C4-2B (cell line): ENCODE measurements at regions not wholly inside any gene's neighbourhood (a gene's known extent, or its start where the extent isn't known, plus 50 kb on each side); places are given as distances from the start of the nearest gene placed in this dataset.

ENCODE experiments used
- H3K27ac ChIP-seq: fragments of 450-650 bp; 2 replicates; pipeline ENCODE4 v1.5.1; 2017
- CTCF ChIP-seq: fragments of 450-650 bp; conservative IDR thresholded peaks from 2 replicates; pipeline ENCODE4 v1.5.1; 2017; ENCODE audit warnings: mild to moderate bottlenecking
- ZFX ChIP-seq: fragments of 450-650 bp; IDR thresholded peaks from 2 replicates; pipeline ENCODE4 v1.6.1; 2017

- no peak for TF ChIP-seq CTCF
- no peak for TF ChIP-seq ZFX
- no peak overlapping the region for H3K27ac ChIP-seq
Observed at GRCh38 chr2:164138750-164139149, 402.9 kb upstream of the FIGN start.

- TF ChIP-seq ZFX (no peak), CTCF (no peak)
Observed at GRCh38 chr2:164134336-164134735, 398.5 kb upstream of the FIGN start.

GRCh38 chr2:164127971-164128527 lies 392.2 kb upstream of the FIGN start:
- H3K27ac ChIP-seq, result no peak overlapping the region
- TF ChIP-seq CTCF (no peak), ZFX (no peak)

More at GRCh38 chr2:164134336-164134735, 398.5 kb upstream of the FIGN start:
- H3K27ac ChIP-seq, result no peak overlapping the region

DNA sequence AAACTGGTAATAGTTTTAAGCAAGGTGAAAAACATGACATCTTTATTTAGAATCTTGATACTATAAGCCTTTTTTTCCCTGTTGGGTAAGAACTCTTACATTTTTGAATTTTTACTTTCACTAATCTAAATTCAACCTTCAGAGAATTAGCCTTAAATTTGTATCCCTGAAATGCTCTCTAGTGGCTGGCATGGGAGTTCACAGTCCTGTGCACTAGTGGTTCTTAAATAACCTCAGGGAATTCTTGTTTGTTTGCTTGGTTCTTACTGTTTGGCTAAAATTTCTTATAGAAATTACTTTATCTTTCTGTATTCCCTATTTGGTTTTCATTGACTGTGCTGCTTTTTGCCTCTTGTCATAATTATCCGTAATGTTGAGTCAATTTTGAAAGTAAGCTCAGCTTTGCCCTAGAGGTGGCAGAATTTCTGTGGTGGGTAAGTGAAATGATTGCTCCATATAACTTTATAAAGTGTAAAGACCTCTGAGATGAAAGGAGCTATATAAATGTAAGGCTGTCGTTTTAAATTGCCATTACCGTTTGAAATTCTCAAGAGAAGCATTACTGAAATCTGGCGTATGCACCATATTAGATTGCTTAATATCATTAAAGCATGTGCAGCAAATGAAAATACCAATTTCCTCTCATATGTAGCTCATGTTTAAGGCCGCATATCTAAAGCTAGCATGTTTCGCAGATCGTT lies 391.3 kb upstream of the FIGN start:
- peak; percentile 62 for TF ChIP-seq CTCF
- TF ChIP-seq ZFX, result no peak
- H3K27ac ChIP-seq, result no peak overlapping the region

DNA sequence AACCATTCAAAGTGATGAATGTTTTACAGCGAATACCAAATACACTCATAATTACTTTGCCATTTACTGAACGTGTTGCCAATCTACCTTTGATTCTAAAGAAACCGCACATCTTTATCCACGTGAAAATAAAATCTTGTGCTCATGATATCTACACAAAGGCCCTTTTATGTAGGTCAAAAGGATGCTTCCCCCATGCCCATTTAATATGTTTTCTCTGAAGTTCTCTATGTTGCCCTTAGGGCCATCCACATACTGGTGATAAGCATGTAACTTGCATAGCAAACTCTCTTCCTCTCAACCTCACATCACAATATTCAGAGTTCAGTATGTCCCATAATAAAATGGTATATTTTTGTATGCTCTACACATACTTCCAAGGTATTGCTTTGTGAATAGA lies 380.0 kb upstream of the FIGN start:
- TF ChIP-seq CTCF (no peak), ZFX (no peak)
- no peak overlapping the region for H3K27ac ChIP-seq

GRCh38 chr2:164114937-164115336 lies 379.1 kb upstream of the FIGN start:
- H3K27ac ChIP-seq, result no peak overlapping the region
- TF ChIP-seq CTCF (no peak), ZFX (no peak)

GRCh38 chr2:164112105-164112504 lies 376.3 kb upstream of the FIGN start:
- H3K27ac ChIP-seq, result no peak overlapping the region
- no peak for TF ChIP-seq CTCF
- TF ChIP-seq ZFX, result no peak
